Thymus (tissue), 11 donors: ENCODE measurements at regions not wholly inside any gene's neighbourhood (a gene's known extent, or its start where the extent isn't known, plus 50 kb on each side); places are given as distances from the start of the nearest gene placed in this dataset.
A peak's percentile ranks its signal among the peaks of the same experiment; 100 is the strongest.
"Not testable (repeated sequence)": the region's sequence is repeated elsewhere in the genome, so short reads cannot be mapped to it uniquely, and the experiment has no call there.

Experiments
- DNase-seq, 9 donors: peaks; one replicate each; pipeline ENCODE4 v3.0.0-alpha.2; 2013; ENCODE audit warnings: low spot score in 9 of 9, low read depth in 6 of 9, missing footprints in 1 of 9
- H3K27ac ChIP-seq, 2 donors: one replicate each; pipeline ENCODE4 v1.5.1; 2013; ENCODE audit warnings: control low read depth in 1 of 2, low read depth in 1 of 2, low read length in 1 of 2, mild to moderate bottlenecking in 1 of 2, moderate library complexity in 1 of 2
- H3K27me3 ChIP-seq, 2 donors: one replicate each; pipeline ENCODE4 v1.5.1; 2013; ENCODE audit warnings: low read length in 1 of 2; ENCODE audit not compliant: control insufficient read depth in 2 of 2, insufficient read depth in 1 of 2
- H3K36me3 ChIP-seq, 2 donors: one replicate each; pipeline ENCODE4 v1.5.1; 2013; ENCODE audit warnings: low read length in 1 of 2, mild to moderate bottlenecking in 1 of 2, moderate library complexity in 1 of 2; ENCODE audit not compliant: control insufficient read depth in 2 of 2, insufficient read depth in 2 of 2
- H3K4me1 ChIP-seq, 2 donors: one replicate each; pipeline ENCODE4 v1.5.1; 2013; ENCODE audit warnings: low read length in 2 of 2; ENCODE audit not compliant: control insufficient read depth in 2 of 2, insufficient read depth in 2 of 2
- H3K4me3 ChIP-seq, 2 donors: one replicate each; pipeline ENCODE4 v1.5.1; 2013; ENCODE audit warnings: low read length in 2 of 2, control low read depth in 1 of 2, mild to moderate bottlenecking in 1 of 2
- H3K9me3 ChIP-seq, 2 donors: one replicate each; pipeline ENCODE4 v1.5.1; 2013; ENCODE audit warnings: low read length in 1 of 2, mild to moderate bottlenecking in 1 of 2; ENCODE audit not compliant: control insufficient read depth in 2 of 2, insufficient read depth in 1 of 2
- WGBS: extraction: QIAGEN DNeasy Blood & Tissue Kit; methylation state at CpG from one replicate; pipeline ENCODE4 v1.1.7; 2013; 5-methylcytosine and 5-hydroxymethylcytosine counted together
- donor health status: healthy.

DNA sequence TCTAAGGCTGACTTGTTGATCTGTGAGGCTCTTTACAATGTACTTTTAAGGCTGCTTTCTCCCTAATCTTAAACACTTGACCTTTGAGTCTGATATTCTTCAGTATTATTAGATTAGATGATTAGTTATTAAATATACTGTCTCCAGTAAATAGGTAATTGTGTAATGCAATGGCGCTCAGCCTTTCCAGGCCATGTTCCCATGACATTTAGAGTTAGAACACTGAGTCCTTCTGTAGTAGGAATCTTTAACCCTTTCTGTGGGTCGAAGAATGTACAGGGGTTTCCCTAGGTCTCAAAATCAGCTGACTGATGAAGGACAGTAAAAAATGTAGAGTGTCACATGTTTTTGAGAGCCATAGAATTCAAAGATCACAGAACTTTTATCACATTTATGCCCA lies 104.4 kb downstream of the LMO4 start:
- peak overlapping the region in 1 of 2 donors; percentile 31 for H3K27ac ChIP-seq
- not testable (repeated sequence) for H3K4me1 ChIP-seq, H3K4me3 ChIP-seq, H3K27me3 ChIP-seq, DNase-seq, H3K36me3 ChIP-seq, H3K9me3 ChIP-seq
- 92% methylated on average over 2 of the region's 2 CpGs for WGBS

DNA sequence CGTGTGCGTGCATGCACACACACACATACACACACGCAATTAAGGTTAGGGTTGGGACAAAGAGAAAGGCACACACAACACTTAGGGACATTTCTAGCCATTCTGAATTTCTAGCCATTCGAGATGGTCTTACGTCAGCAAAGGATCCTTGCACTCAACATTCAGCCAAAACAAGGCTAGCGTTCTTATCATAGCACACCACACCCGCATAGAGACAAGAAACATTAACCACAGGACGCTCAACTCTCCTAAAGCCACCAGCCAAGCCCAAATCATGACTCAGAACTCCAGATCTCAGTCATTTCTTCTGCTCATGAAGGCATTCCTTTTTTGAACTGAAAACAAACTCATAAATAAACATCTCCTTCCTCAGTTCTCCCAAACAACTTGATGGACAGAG lies 106.8 kb downstream of the LMO4 start:
- no peaks in the 10 kb centered on the region for H3K36me3 ChIP-seq
- no peaks in the 10 kb centered on the region for H3K4me1 ChIP-seq
- H3K27ac ChIP-seq, result no peak overlapping the region
- no peak for DNase-seq
- H3K9me3 ChIP-seq, result no peaks in the 10 kb centered on the region
- H3K27me3 ChIP-seq, result no peaks in the 10 kb centered on the region
- H3K4me3 ChIP-seq, result no peak overlapping the region
- 96% methylated on average over 8 of the region's 8 CpGs for WGBS

DNA sequence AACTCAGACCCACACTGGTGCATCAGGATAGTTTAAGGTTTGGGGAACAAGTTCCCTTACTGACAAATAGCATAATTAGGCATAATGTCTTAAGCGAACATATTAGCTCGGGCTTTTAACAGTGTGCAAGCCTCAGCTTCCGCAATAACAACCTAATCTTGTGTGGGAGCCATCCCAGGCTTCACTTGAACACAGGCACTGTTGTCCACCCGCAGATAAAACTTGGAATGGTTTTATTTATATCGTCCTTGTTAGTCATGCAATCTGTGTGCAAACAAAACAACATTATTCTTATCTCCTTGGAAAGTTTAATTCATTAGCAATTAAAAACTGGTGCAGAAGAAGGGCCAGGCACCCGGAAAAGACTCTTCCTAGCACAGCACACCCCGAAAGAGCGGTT lies 107.4 kb downstream of the LMO4 start:
- not testable (repeated sequence) for H3K27me3 ChIP-seq, H3K9me3 ChIP-seq, H3K36me3 ChIP-seq, DNase-seq, H3K27ac ChIP-seq, H3K4me1 ChIP-seq, H3K4me3 ChIP-seq
- WGBS, result 94% methylated on average over 8 of the region's 8 CpGs

DNA sequence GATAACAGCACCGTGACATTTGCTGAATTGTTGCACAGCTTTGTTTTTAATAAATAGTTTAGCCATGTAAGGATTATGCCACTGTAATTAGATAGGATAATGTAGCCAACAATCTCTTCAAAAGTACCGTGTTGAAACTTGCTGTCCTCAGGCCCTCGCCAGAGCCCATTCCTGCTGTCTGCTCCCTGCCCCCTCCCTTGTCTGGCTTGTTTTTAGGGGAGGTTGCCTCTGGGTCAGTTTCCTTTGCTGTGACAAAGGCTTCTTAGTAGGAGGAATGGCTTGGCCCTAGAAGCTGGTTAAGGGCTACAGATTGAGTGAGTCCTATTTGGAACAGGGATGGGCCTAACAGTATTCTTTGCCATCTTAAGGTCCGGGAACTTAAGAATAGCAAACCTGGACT lies 107.9 kb downstream of the LMO4 start:
- peak in 1 of 9 donors; percentile 7 for DNase-seq
- Histone ChIP-seq H3K9me3 (no peaks in the 10 kb centered on the region), H3K36me3 (no peaks in the 10 kb centered on the region), H3K27ac (no peak overlapping the region), H3K4me1 (no peaks in the 10 kb centered on the region), H3K4me3 (no peak overlapping the region), H3K27me3 (no peaks in the 10 kb centered on the region)
- 91% methylated on average over 4 of the region's 4 CpGs for WGBS

DNA sequence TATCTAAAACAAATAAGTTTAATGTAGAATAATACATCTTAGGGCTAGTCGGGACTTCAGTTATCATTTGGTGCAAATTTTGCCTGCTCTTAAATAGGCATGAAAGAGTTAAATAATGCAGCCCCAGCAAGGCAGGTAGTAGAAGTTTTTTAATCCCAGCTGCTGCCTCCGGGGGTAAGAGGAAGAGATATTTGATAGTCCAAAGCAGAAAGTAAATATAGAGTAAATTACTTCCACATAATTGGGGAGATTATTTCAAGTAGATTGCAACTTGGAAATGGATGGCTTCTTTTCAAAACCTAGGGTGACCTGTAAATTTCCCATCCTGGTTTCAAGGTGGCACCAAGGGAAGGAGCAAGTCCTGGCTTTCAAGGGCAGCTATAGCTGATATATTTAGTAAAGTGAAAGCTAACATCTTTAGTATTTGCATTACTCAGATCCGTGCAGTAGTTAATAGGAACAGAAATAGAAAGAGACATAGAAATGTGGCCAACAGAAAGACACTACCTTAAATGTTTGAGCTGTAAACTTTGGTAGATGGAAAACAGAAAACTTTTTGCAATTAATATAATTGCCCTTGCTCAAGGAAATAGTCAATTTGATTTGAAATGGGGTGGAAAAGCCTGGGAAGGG lies 109.1 kb downstream of the LMO4 start:
- no peaks in the 10 kb centered on the region for H3K27me3 ChIP-seq
- H3K9me3 ChIP-seq, result no peaks in the 10 kb centered on the region
- WGBS, result 63% methylated on average over 3 of the region's 3 CpGs
- H3K4me3 ChIP-seq, result no peak overlapping the region
- H3K4me1 ChIP-seq, result no peaks in the 10 kb centered on the region
- H3K27ac ChIP-seq, result no peak overlapping the region
- no peaks in the 10 kb centered on the region for H3K36me3 ChIP-seq
- DNase-seq, result no peak

DNA sequence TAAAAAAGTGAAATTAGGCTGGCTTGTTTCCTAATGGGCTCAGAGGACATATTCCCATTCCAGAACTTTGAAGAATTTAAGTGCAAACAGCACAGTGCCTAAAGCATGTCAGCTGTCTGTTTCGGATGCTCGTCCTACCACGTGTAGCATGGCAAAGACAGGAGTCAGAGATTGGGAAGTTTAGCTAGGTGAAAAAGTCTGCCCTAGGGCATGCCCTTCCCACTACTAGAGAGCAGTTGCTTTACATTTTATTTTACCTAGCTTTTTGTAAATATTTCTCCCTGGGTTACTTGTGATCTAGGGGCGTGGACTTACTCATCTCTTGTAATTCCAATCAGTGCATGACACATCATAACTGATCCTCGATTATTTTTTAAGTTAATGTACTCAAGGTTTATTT lies 111.1 kb downstream of the LMO4 start:
- Histone ChIP-seq H3K4me3 (no peak overlapping the region), H3K27ac (no peak overlapping the region), H3K36me3 (no peaks in the 10 kb centered on the region), H3K9me3 (peaks cover 0 to 2% of the 10 kb centered on the region in 2 donors), H3K4me1 (no peaks in the 10 kb centered on the region), H3K27me3 (no peaks in the 10 kb centered on the region)
- no peak for DNase-seq
- 96% methylated on average over 5 of the region's 5 CpGs for WGBS

DNA sequence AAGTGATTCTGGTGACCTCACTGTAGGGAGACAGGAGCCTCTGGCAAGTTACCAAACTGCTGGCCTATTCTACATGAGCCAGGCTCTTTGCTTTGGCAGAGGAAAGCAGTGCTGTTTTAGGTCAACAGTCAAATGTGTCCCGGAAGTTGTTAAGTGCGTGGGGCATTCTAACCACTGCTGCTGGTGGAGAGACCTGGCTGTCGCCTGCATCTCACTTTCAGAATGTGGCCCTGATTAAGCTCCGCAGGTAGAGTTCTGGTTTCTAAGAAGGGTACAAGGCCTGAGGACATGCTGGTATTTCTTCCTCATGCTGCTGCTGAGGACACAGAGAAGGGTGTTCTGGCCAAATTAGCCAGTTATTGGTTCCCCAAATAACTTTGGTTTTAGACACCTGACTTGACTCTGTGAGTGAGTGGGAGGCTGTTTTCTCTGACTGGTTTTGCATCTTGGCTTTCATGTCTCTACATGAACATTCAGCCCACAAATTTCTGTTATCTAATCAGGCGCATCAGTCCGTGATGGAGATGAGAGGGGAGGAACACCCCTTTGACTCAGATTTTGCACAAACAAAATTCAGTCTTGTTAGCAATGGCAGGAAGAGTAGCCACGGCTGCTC lies 120.8 kb downstream of the LMO4 start:
- Histone ChIP-seq H3K9me3 (peaks cover 0 to 2% of the 10 kb centered on the region in 2 donors), H3K36me3 (no peaks in the 10 kb centered on the region), H3K27me3 (no peaks in the 10 kb centered on the region), H3K27ac (peak overlapping the region; percentile 6 to 78), H3K4me3 (no peak overlapping the region), H3K4me1 (peaks cover 0 to 19% of the 10 kb centered on the region in 2 donors)
- peak in 3 of 9 donors; percentile 13 to 56 (median 18) for DNase-seq
- WGBS, result 78% methylated on average over 7 of the region's 7 CpGs

DNA sequence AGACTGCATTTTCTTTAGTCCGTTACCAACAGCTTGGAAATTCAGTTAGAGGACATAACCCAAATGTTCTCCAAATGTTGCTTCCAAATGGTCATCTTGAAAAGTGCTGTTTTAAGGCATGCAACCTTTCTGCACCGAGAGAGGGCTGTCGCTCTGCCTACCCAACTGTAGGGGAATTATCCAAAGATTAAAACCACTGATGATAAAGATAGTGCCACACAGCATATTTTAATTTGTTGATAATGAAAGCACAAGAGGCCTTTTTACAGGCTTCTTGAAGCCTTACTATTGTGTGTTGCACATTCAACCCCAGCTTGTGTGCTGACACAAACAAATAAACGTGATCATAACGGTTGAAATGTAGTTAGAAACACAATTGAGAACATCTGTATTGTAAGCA lies 121.5 kb downstream of the LMO4 start:
- H3K9me3 ChIP-seq, result no peaks in the 10 kb centered on the region
- H3K4me3 ChIP-seq, result no peak overlapping the region
- no peaks in the 10 kb centered on the region for H3K27me3 ChIP-seq
- DNase-seq, result no peak
- H3K27ac ChIP-seq, result peak overlapping the region in 1 of 2 donors; percentile 31
- H3K4me1 ChIP-seq, result peaks cover 0 to 19% of the 10 kb centered on the region in 2 donors
- 94% methylated on average over 5 of the region's 5 CpGs for WGBS
- no peaks in the 10 kb centered on the region for H3K36me3 ChIP-seq

DNA sequence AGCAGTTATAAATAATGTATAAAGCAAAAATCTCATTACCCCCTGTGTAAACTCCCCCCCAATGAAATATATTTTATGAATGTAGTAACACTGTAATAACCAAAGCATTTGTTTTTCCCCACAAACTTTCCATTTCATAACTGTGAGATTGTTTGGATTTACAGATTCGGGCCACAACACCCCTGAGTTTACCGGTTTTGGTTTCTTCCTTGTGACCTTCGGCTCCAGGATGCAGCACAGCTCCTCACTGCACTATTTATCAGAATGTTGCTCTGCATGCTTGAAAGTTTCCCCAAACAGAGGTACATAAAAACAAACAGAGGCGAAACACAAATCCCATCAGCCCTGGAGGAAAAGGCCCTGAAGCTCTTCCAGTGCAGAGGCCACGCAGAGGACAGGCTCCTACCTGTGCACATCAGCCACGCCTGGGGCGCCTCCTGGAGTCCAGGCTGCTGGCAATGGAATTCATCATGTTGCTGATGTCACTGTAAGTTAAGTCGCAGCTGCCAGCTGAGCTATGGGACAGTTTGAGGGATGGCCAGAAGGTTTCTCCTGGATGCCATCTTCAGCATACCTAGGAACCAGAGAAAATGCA lies 122.0 kb downstream of the LMO4 start:
- H3K27me3 ChIP-seq, result no peaks in the 10 kb centered on the region
- H3K4me1 ChIP-seq, result peaks cover 0 to 19% of the 10 kb centered on the region in 2 donors
- H3K9me3 ChIP-seq, result no peaks in the 10 kb centered on the region
- no peaks in the 10 kb centered on the region for H3K36me3 ChIP-seq
- peak in 3 of 9 donors; percentile 6 to 43 (median 21) for DNase-seq
- H3K27ac ChIP-seq, result peak overlapping the region in 1 of 2 donors; percentile 42
- WGBS, result 96% methylated on average over 8 of the region's 8 CpGs
- H3K4me3 ChIP-seq, result no peak overlapping the region
